GM21390 (cell line): ENCODE measurements at regions not wholly inside any gene's neighbourhood (a gene's known extent, or its start where the extent isn't known, plus 50 kb on each side); places are given as distances from the start of the nearest gene placed in this dataset.
"Not testable (repeated sequence)": the region's sequence is repeated elsewhere in the genome, so short reads cannot be mapped to it uniquely, and the experiment has no call there.

ENCODE experiments used
- ATAC-seq: cut with Tn5 transposase; IDR thresholded peaks from one replicate; pipeline ENCODE4 v1.9.1; 2021; ENCODE audit not compliant: unreplicated experiment

- no peak for ATAC-seq
These were observed 154.0 kb downstream of the REEP3 start for GRCh38 chr10:63675171-63675570.

GRCh38 chr10:63677001-63677400 is 155.8 kb downstream of the REEP3 start:
- no peak for ATAC-seq

- ATAC-seq: not testable (repeated sequence)
These were observed 159.3 kb downstream of the REEP3 start for GRCh38 chr10:63680545-63680944.

- no peak for ATAC-seq
These were observed 160.9 kb downstream of the REEP3 start for GRCh38 chr10:63681993-63682697.

- ATAC-seq: not testable (repeated sequence)
These were observed 161.5 kb downstream of the REEP3 start for GRCh38 chr10:63682698-63683052.

GRCh38 chr10:63683223-63683622 is 162.0 kb downstream of the REEP3 start:
- no peak for ATAC-seq

- ATAC-seq: no peak
These were observed 162.5 kb downstream of the REEP3 start for GRCh38 chr10:63683686-63684085.

- ATAC-seq: no peak
These were observed 163.2 kb downstream of the REEP3 start for GRCh38 chr10:63684257-63684936.

- ATAC-seq: no peak
These were observed 168.6 kb downstream of the REEP3 start for GRCh38 chr10:63689768-63690167.

GRCh38 chr10:63692220-63692896 is 171.2 kb downstream of the REEP3 start:
- no peak for ATAC-seq

GRCh38 chr10:63693021-63693420 is 171.8 kb downstream of the REEP3 start:
- ATAC-seq: not testable (repeated sequence)

GRCh38 chr10:63696205-63696604 is 175.0 kb downstream of the REEP3 start:
- no peak for ATAC-seq

GRCh38 chr10:63697956-63698786 is 177.0 kb downstream of the REEP3 start:
- peak; percentile 58 for ATAC-seq

GRCh38 chr10:63698787-63699150 is 177.6 kb downstream of the REEP3 start:
- no peak for ATAC-seq

GRCh38 chr10:63699785-63700613 is 178.8 kb downstream of the REEP3 start:
- no peak for ATAC-seq

GRCh38 chr10:63700631-63701156 is 179.5 kb downstream of the REEP3 start:
- ATAC-seq: no peak

- ATAC-seq: no peak
These were observed 180.9 kb downstream of the REEP3 start for GRCh38 chr10:63702092-63702491.

- no peak for ATAC-seq
These were observed 182.0 kb downstream of the REEP3 start for GRCh38 chr10:63703113-63703670.

GRCh38 chr10:63703740-63704345 is 182.6 kb downstream of the REEP3 start:
- no peak for ATAC-seq
